GM19452 (cell line): ENCODE measurements at regions not wholly inside any gene's neighbourhood (a gene's known extent, or its start where the extent isn't known, plus 50 kb on each side); places are given as distances from the start of the nearest gene placed in this dataset.

Source experiments
- ATAC-seq: cut with Tn5 transposase; IDR thresholded peaks from one replicate; pipeline ENCODE4 v1.9.1; 2021; ENCODE audit not compliant: unreplicated experiment

GRCh38 chr15:62726461-62726860 lies 316.1 kb upstream of the TPM1 start:
- no peak for ATAC-seq

GRCh38 chr15:62727501-62727900 lies 315.0 kb upstream of the TPM1 start:
- ATAC-seq, result no peak

GRCh38 chr15:62730825-62731224 lies 311.7 kb upstream of the TPM1 start:
- ATAC-seq, result no peak

GRCh38 chr15:62732078-62732477 lies 310.5 kb upstream of the TPM1 start:
- ATAC-seq, result no peak

- ATAC-seq, result no peak
Observed at GRCh38 chr15:62734706-62735105, 307.8 kb upstream of the TPM1 start.

- ATAC-seq, result no peak
Observed at GRCh38 chr15:62736756-62737155, 305.8 kb upstream of the TPM1 start.

DNA sequence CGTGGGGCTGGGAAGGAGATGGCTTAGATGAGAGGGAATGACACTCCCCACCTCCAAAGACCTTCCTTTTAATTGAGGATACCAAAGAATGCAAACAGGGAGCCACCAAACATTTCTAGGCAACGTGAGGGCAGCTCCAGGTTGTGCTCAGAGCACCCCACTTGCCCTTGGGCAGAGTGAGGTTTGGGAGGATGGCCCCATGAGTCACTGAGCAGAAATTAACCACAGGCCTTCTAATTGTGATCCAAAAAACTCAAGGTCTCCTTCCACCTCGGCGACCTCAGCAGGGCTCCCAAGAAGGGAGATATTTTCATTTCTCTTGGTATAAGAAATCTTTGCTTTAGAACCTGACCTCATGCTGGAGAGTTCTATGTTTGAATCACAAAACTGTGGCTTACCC lies 305.0 kb upstream of the TPM1 start:
- ATAC-seq, result no peak

DNA sequence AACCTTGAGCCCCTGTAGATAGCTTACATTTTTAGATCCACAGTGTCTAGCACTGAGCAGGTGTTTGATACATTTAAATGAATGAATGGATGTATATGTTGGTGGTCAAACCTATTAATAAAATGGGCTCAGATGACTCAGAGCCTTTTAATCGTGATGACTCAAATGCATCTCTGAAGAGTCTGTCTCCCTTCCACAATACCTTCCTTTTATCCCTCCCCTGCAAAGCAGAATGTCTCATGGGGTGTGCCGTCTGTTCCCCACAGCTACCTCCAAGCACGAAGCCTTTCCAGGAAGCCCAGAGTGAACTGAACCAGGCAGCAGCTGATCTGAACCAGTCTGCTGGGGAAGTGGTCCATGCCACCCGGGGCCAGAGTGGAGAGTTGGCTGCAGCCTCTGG lies 303.5 kb upstream of the TPM1 start:
- no peak for ATAC-seq

GRCh38 chr15:62739507-62739906 lies 303.0 kb upstream of the TPM1 start:
- ATAC-seq, result no peak

GRCh38 chr15:62740141-62741004 lies 302.2 kb upstream of the TPM1 start:
- no peak for ATAC-seq

- no peak for ATAC-seq
Observed at GRCh38 chr15:62741106-62741505, 301.4 kb upstream of the TPM1 start.

DNA sequence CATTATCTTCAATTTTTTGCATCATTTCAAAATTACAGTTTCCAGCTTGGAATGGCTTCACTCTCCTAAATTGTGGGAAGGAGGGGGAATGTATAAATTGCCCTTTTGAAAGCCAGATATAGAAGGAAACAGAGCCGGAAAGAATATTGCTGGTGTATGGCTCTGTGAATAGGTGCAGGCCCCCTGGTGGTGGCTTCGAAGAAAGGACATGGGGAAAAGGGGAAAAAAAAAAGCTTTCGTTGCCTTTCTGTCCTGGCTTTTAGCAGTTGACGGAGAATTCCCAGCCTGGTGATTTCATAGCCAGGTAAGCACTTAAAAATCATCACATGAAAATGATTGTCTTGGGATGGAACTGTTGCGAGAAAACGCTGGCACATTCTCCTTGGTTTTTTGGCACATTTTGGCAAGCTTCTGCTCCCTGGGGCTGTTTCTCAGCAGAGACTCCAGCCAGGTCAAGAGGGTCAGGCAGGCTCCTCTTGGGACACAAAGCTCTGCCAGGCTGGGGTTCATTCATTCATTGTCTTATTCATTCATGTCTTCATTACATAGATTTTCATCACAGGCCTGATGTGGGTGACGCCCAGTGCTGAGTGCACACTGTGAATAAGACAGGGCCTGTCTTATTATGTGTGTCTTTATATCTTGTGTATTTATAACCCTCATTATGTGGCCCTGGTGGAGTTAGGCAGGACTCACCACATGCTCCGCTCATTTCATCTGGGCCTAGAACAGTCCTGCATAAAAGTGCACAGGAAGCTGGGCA lies 300.0 kb upstream of the TPM1 start:
- no peak for ATAC-seq

DNA sequence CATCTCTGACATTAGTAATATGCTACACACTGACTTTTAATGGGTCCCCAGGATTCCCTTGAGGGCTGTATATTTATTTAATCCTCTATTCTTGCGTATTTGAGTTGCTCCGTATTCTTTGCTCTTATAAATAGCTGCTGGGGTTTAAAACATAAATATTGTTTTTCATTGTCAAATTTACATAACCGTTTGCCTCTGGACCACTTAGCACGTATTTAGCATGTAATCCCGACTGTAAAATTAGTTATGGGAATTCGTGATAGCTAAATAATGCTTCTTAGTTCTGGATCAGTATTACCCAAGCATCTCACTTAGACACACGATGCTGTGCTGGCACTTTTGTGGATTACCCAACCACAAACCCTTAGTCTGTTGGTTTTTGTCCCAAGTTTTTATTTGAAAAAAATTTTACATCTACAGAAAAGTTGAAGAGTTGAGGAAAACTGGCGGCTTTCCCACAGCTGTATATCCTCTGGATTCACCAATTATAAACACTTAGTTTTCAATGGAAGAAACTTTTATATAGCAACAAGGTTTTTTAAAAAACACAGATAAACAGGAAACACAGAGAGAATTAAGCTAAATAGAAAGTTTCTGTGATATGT lies 296.8 kb upstream of the TPM1 start:
- no peak for ATAC-seq

DNA sequence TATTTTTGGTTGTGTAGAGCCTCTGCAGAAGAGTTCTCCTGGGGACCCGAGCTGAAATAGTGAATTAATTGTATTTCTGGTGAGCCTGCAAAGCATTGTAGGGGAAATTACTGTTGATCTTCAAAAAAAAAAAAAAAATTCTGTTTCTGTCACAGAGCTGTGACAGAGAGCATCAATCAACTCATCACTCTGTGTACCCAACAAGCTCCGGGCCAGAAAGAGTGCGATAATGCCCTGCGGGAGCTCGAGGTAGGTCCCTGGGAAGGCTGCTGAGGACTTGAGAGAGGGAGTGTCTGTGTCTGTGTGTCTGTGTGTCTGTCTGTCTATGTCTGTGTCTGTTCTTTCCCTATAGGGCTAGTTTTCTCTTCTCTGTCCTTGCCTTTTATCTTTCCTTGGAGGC lies 294.4 kb upstream of the TPM1 start:
- ATAC-seq, result no peak

- no peak for ATAC-seq
Observed at GRCh38 chr15:62749036-62749815, 293.3 kb upstream of the TPM1 start.

DNA sequence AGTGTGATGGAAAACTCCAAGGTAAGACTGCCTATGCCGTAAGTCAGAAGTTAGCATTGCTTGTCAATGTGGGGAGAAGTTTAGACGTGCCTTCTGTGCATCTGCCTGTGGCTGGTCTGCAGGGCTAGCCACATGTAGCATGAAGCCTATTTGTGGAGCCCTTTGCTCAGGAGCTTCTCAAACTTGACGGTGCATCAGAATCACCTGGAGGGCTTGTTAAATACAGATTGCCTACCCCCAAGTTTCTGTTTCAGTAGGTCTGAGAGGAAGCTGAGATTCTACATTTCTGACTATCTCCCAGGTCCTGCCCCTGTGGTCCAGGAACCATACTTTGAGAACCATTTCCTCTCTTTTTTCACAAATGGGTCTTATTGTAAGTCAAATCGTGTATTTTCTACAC lies 292.1 kb upstream of the TPM1 start:
- no peak for ATAC-seq

- no peak for ATAC-seq
Observed at GRCh38 chr15:62752657-62753517, 289.7 kb upstream of the TPM1 start.

DNA sequence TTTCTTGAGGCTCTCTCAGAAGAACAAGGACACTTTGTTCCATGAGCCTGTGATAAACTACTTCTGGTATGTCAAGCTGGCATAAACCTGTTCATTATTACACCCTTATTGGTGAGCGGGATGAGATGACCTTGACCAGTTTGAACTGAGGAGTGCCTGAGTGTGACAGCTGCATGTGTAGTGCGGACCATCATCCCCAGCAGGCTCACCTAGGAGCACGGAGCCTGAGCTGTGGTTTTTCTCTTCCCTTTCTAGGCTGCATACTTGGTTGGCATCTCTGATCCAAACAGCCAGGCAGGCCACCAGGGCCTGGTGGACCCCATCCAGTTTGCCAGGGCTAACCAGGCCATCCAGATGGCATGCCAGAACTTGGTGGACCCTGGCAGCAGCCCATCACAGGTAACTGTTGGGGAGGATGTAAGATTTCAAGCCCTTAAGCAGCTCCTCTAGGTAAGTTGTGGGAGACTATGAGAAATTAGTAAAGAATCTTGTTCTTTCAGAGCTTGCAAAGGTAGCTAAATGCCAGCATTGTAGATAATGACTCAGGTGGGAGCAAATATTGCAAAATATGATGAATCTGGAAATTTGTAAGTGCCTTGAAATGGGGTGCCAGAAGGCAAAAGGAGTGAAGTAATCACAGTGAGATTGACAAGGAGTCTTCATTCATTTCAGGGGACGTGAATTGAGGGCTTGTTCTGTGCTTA lies 288.9 kb upstream of the TPM1 start:
- no peak for ATAC-seq

GRCh38 chr15:62756326-62756994 lies 286.1 kb upstream of the TPM1 start:
- ATAC-seq, result no peak
